GM18909 (cell line): ENCODE measurements at regions not wholly inside any gene's neighbourhood (a gene's known extent, or its start where the extent isn't known, plus 50 kb on each side); places are given as distances from the start of the nearest gene placed in this dataset.

Source experiments
- ATAC-seq: cut with Tn5 transposase; IDR thresholded peaks from one replicate; pipeline ENCODE4 v1.9.1; 2021; ENCODE audit warnings: mild to moderate bottlenecking; ENCODE audit not compliant: unreplicated experiment, poor library complexity

- no peak for ATAC-seq
Observed at GRCh38 chr2:45303417-45304202, 294.4 kb upstream of the SIX2 start.

GRCh38 chr2:45301307-45302277, 292.3 kb upstream of the SIX2 start:
- no peak for ATAC-seq

- no peak for ATAC-seq
Observed at GRCh38 chr2:45300026-45300750, 290.9 kb upstream of the SIX2 start.

GRCh38 chr2:45299361-45299760, 290.1 kb upstream of the SIX2 start:
- no peak for ATAC-seq

GRCh38 chr2:45293182-45293581, 283.9 kb upstream of the SIX2 start:
- no peak for ATAC-seq

GRCh38 chr2:45291296-45291701, 282.0 kb upstream of the SIX2 start:
- ATAC-seq, result no peak

GRCh38 chr2:45289997-45290709, 280.9 kb upstream of the SIX2 start:
- ATAC-seq, result peak; percentile 68

- peak; percentile 59 for ATAC-seq
Observed at GRCh38 chr2:45288532-45289417, 279.5 kb upstream of the SIX2 start.

- ATAC-seq, result no peak
Observed at GRCh38 chr2:45287045-45287444, 277.8 kb upstream of the SIX2 start.

GRCh38 chr2:45285771-45286390, 276.6 kb upstream of the SIX2 start:
- no peak for ATAC-seq

- no peak for ATAC-seq
Observed at GRCh38 chr2:45285311-45285710, 276.1 kb upstream of the SIX2 start.

GRCh38 chr2:45284621-45284995, 275.4 kb upstream of the SIX2 start:
- ATAC-seq, result no peak

GRCh38 chr2:45283764-45284620, 274.7 kb upstream of the SIX2 start:
- ATAC-seq, result no peak

GRCh38 chr2:45282646-45283045, 273.4 kb upstream of the SIX2 start:
- no peak for ATAC-seq

- ATAC-seq, result no peak
Observed at GRCh38 chr2:45281311-45281710, 272.1 kb upstream of the SIX2 start.

- ATAC-seq, result no peak
Observed at GRCh38 chr2:45280794-45281193, 271.5 kb upstream of the SIX2 start.

GRCh38 chr2:45279356-45279755, 270.1 kb upstream of the SIX2 start:
- ATAC-seq, result no peak
